GM23338 (cell line): ENCODE measurements at regions not wholly inside any gene's neighbourhood (a gene's known extent, or its start where the extent isn't known, plus 50 kb on each side); places are given as distances from the start of the nearest gene placed in this dataset.

Source experiments
- ATAC-seq: fragments of 200-7000 bp; cut with Tn5 transposase; 3 replicates; pipeline ENCODE4 v1.9.1; 2020
- DNase-seq: peaks from one replicate; pipeline ENCODE4 v3.0.0-alpha.2; 2015; ENCODE audit warnings: low spot score
- H2AFZ ChIP-seq: fragments of 200-600 bp; sonication (generic); 2 replicates; pipeline ENCODE4 v1.8.0; 2016; ENCODE audit warnings: antibody characterized with exemption, mild to moderate bottlenecking, moderate library complexity
- H3F3A ChIP-seq: fragments of 200-600 bp; sonication (generic); replicated peaks from 2 replicates; pipeline ENCODE4 v1.8.0; 2017; ENCODE audit warnings: antibody characterized with exemption, mixed run types, low read depth
- H3K27ac ChIP-seq: fragments of 200-600 bp; sonication (generic); 2 replicates; pipeline ENCODE4 v1.6.1; 2016; ENCODE audit warnings: low read depth
- H3K27me3 ChIP-seq: fragments of 200-600 bp; sonication (generic); 2 replicates; pipeline ENCODE4 v1.8.0; 2016; ENCODE audit warnings: mild to moderate bottlenecking, mixed run types, moderate library complexity; ENCODE audit not compliant: insufficient read depth
- H3K36me3 ChIP-seq: fragments of 200-600 bp; sonication (generic); 2 replicates; pipeline ENCODE4 v1.8.0; 2016; ENCODE audit warnings: mild to moderate bottlenecking; ENCODE audit not compliant: insufficient read depth
- H3K4me1 ChIP-seq: fragments of 200-600 bp; sonication (generic); 2 replicates; pipeline ENCODE4 v1.8.0; 2016; ENCODE audit warnings: mild to moderate bottlenecking, moderate library complexity; ENCODE audit not compliant: insufficient read depth
- H3K4me2 ChIP-seq: fragments of 200-600 bp; sonication (generic); 2 replicates; pipeline ENCODE4 v1.7.1; 2017; ENCODE audit warnings: mixed run types
- H3K4me3 ChIP-seq: fragments of 200-600 bp; sonication (generic); 2 replicates; pipeline ENCODE4 v1.6.1; 2016; ENCODE audit warnings: mixed run types
- H3K79me2 ChIP-seq: fragments of 200-600 bp; sonication (generic); replicated peaks from 2 replicates; pipeline ENCODE4 v1.8.0; 2017; ENCODE audit warnings: mild to moderate bottlenecking; ENCODE audit not compliant: insufficient read depth
- H3K9me2 ChIP-seq: fragments of 200-600 bp; sonication (generic); 2 replicates; pipeline ENCODE4 v1.8.0; 2017; ENCODE audit not compliant: insufficient read depth
- H4K20me1 ChIP-seq: fragments of 200-600 bp; sonication (generic); replicated peaks from 2 replicates; pipeline ENCODE4 v1.8.0; 2017; ENCODE audit warnings: mild to moderate bottlenecking; ENCODE audit not compliant: insufficient read depth
- H3K27ac Mint-ChIP-seq: 2 replicates; pipeline ENCODE4 v1.8.0; 2020; ENCODE audit warnings: inconsistent platforms, mild to moderate bottlenecking, moderate library complexity, mixed read lengths
- H3K27me3 Mint-ChIP-seq: 3 replicates; pipeline ENCODE4 v1.8.0; 2022; ENCODE audit warnings: low read depth, mild to moderate bottlenecking, moderate library complexity, mixed read lengths, inconsistent platforms; ENCODE audit not compliant: insufficient read depth, poor library complexity
- H3K36me3 Mint-ChIP-seq: 3 replicates; pipeline ENCODE4 v1.8.0; 2021; ENCODE audit warnings: low read depth, mild to moderate bottlenecking, inconsistent platforms, moderate library complexity, mixed read lengths
- H3K4me1 Mint-ChIP-seq: 3 replicates; pipeline ENCODE4 v1.8.0; 2020; ENCODE audit warnings: mild to moderate bottlenecking, inconsistent platforms, mixed read lengths
- H3K4me3 Mint-ChIP-seq: 3 replicates; pipeline ENCODE4 v1.8.0; 2021; ENCODE audit warnings: moderate library complexity, mild to moderate bottlenecking, inconsistent platforms, mixed read lengths
- H3K9me3 Mint-ChIP-seq: 3 replicates; pipeline ENCODE4 v1.8.0; 2020; ENCODE audit warnings: moderate library complexity, mild to moderate bottlenecking, inconsistent platforms, mixed read lengths
- CREB1 ChIP-seq: fragments of 250-450 bp; sonication (Bioruptor Pico); IDR thresholded peaks from 2 replicates; pipeline ENCODE4 v1.5.0; 2020; ENCODE audit warnings: low read depth, mild to moderate bottlenecking, moderate library complexity
- ETS1 ChIP-seq: IDR thresholded peaks from 2 replicates; pipeline ENCODE4 v1.6.1; 2016; ENCODE audit warnings: antibody characterized with exemption
- EZH2 ChIP-seq: fragments of 200-600 bp; sonication (generic); IDR thresholded peaks from one replicate; pipeline ENCODE4 v1.8.0; 2017; ENCODE audit warnings: antibody characterized with exemption, mild to moderate bottlenecking, low read depth; ENCODE audit not compliant: unreplicated experiment
- JUNB ChIP-seq: IDR thresholded peaks from one replicate; pipeline ENCODE4 v1.6.1; 2016; ENCODE audit warnings: antibody characterized with exemption; ENCODE audit not compliant: unreplicated experiment
- NANOG ChIP-seq: IDR thresholded peaks from 2 replicates; pipeline ENCODE4 v1.6.1; 2016; ENCODE audit warnings: antibody characterized with exemption, borderline replicate concordance
- POLR2AphosphoS5 ChIP-seq: IDR thresholded peaks from 2 replicates; pipeline ENCODE4 v1.6.1; 2016; ENCODE audit warnings: antibody characterized with exemption, low read depth
- STAT1 ChIP-seq: IDR thresholded peaks from one replicate; pipeline ENCODE4 v1.6.1; 2016; ENCODE audit warnings: antibody characterized with exemption; ENCODE audit not compliant: unreplicated experiment
- ZNF114 ChIP-seq: fragments of 250-450 bp; sonication (Bioruptor Pico); IDR thresholded peaks from 2 replicates; pipeline ENCODE4 v1.5.0; 2020; ENCODE audit warnings: mild to moderate bottlenecking, moderate library complexity
- ZNF331 ChIP-seq: fragments of 250-450 bp; sonication (Bioruptor Pico); IDR thresholded peaks from 2 replicates; pipeline ENCODE4 v1.5.0; 2020; ENCODE audit warnings: low read depth, mild to moderate bottlenecking, moderate library complexity
- TF ChIP-seq, protein P1 (sequence below): fragments of 250-450 bp; sonication (Bioruptor Pico); IDR thresholded peaks from 2 replicates; pipeline ENCODE4 v1.5.0; 2020; ENCODE audit warnings: mild to moderate bottlenecking, moderate library complexity

DNA sequence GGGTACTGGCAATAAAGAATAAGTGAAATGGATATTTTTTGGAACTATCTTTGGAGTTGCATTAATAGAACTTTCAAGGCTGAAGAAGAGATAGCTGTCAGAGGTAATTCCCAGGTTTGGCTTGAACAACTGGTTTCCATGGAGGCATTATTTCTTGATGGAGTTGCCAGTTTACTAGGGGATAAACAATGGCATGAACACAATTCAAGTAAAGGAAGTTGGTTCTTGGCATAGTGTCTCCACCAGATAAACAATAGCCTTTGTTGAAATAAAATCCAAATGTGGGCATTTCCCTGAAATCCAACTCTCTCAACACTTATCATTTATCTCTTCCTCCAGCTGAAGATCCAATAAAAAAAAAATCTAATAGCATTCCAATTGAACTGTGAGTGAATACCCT lies 454.9 kb downstream of the C6orf118 start:
- H3K27ac Mint-ChIP-seq = no peak overlapping the region
- H3K4me3 Mint-ChIP-seq = no peak overlapping the region
- ATAC-seq = no peak

DNA sequence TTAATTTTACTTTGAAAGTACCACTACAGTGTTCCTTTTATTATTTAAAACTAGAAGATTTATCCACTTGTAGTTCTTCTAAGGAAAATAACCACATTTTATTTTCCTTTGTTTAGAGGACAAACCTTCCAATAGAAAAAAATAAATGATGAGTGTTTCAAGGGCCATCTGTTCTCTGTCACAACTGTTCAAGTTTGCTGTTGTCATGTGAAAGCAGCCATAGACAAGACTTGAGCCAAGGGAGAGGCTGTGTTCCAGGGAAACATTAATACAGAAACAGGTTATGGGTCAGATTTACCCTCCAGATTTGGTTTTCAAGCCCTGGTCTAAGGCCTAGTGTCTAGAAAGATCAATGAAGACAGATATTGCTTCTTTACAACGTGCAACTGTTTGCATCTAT lies 463.6 kb downstream of the C6orf118 start:
- H4K20me1 ChIP-seq = no peaks in the 10 kb centered on the region
- Mint-ChIP-seq H3K36me3 (no peaks in the 10 kb centered on the region), H3K27ac (no peak overlapping the region), H3K4me1 (no peaks in the 10 kb centered on the region), H3K27me3 (no peaks in the 10 kb centered on the region), H3K4me3 (no peak overlapping the region), H3K9me3 (no peaks in the 10 kb centered on the region)
- no peaks in the 10 kb centered on the region for H3K27me3 ChIP-seq
- H3K4me1 ChIP-seq = no peaks in the 10 kb centered on the region
- no peaks in the 10 kb centered on the region for H3K9me2 ChIP-seq
- H3K27ac ChIP-seq = no peak overlapping the region
- H3K79me2 ChIP-seq = no peaks in the 10 kb centered on the region
- no peak for ATAC-seq
- no peak overlapping the region for H3K4me3 ChIP-seq
- H3K4me2 ChIP-seq = no peak overlapping the region
- no peaks in the 10 kb centered on the region for H3F3A ChIP-seq
- DNase-seq = no peak
- no peak overlapping the region for H2AFZ ChIP-seq
- TF ChIP-seq EZH2 (no peak), POLR2AphosphoS5 (no peak), JUNB (no peak), NANOG (no peak), ZNF114 (no peak), CREB1 (CRISPR knock-in tag) (no peak), ZNF331 (CRISPR knock-in tag) (no peak), ETS1 (no peak)
- TF ChIP-seq, protein P1, sequence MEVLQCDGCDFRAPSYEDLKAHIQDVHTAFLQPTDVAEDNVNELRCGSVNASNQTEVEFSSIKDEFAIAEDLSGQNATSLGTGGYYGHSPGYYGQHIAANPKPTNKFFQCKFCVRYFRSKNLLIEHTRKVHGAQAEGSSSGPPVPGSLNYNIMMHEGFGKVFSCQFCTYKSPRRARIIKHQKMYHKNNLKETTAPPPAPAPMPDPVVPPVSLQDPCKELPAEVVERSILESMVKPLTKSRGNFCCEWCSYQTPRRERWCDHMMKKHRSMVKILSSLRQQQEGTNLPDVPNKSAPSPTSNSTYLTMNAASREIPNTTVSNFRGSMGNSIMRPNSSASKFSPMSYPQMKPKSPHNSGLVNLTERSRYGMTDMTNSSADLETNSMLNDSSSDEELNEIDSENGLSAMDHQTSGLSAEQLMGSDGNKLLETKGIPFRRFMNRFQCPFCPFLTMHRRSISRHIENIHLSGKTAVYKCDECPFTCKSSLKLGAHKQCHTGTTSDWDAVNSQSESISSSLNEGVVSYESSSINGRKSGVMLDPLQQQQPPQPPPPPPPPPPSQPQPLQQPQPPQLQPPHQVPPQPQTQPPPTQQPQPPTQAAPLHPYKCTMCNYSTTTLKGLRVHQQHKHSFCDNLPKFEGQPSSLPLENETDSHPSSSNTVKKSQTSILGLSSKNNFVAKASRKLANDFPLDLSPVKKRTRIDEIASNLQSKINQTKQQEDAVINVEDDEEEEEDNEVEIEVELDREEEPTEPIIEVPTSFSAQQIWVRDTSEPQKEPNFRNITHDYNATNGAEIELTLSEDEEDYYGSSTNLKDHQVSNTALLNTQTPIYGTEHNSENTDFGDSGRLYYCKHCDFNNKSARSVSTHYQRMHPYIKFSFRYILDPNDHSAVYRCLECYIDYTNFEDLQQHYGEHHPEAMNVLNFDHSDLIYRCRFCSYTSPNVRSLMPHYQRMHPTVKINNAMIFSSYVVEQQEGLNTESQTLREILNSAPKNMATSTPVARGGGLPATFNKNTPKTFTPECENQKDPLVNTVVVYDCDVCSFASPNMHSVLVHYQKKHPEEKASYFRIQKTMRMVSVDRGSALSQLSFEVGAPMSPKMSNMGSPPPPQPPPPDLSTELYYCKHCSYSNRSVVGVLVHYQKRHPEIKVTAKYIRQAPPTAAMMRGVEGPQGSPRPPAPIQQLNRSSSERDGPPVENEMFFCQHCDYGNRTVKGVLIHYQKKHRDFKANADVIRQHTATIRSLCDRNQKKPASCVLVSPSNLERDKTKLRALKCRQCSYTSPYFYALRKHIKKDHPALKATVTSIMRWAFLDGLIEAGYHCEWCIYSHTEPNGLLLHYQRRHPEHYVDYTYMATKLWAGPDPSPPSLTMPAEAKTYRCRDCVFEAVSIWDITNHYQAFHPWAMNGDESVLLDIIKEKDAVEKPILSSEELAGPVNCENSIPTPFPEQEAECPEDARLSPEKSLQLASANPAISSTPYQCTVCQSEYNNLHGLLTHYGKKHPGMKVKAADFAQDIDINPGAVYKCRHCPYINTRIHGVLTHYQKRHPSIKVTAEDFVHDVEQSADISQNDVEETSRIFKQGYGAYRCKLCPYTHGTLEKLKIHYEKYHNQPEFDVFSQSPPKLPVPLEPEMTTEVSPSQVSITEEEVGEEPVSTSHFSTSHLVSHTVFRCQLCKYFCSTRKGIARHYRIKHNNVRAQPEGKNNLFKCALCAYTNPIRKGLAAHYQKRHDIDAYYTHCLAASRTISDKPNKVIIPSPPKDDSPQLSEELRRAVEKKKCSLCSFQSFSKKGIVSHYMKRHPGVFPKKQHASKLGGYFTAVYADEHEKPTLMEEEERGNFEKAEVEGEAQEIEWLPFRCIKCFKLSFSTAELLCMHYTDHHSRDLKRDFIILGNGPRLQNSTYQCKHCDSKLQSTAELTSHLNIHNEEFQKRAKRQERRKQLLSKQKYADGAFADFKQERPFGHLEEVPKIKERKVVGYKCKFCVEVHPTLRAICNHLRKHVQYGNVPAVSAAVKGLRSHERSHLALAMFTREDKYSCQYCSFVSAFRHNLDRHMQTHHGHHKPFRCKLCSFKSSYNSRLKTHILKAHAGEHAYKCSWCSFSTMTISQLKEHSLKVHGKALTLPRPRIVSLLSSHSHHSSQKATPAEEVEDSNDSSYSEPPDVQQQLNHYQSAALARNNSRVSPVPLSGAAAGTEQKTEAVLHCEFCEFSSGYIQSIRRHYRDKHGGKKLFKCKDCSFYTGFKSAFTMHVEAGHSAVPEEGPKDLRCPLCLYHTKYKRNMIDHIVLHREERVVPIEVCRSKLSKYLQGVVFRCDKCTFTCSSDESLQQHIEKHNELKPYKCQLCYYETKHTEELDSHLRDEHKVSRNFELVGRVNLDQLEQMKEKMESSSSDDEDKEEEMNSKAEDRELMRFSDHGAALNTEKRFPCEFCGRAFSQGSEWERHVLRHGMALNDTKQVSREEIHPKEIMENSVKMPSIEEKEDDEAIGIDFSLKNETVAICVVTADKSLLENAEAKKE (CRISPR knock-in tag) = no peak
- H3K36me3 ChIP-seq = no peaks in the 10 kb centered on the region

More for the DNA sequence above, 454.9 kb downstream of the C6orf118 start:
- Histone ChIP-seq H3K4me3 (no peak overlapping the region), H2AFZ (no peak overlapping the region), H3F3A (no peaks in the 10 kb centered on the region), H3K27me3 (no peaks in the 10 kb centered on the region), H3K79me2 (no peaks in the 10 kb centered on the region), H3K27ac (no peak overlapping the region), H4K20me1 (no peaks in the 10 kb centered on the region), H3K4me1 (no peaks in the 10 kb centered on the region), H3K36me3 (no peaks in the 10 kb centered on the region), H3K4me2 (no peak overlapping the region), H3K9me2 (peaks cover 6% of the 10 kb centered on the region; the same call in 1 of the 2 replicates)
- Mint-ChIP-seq H3K36me3 (no peaks in the 10 kb centered on the region), H3K4me1 (no peaks in the 10 kb centered on the region), H3K9me3 (no peaks in the 10 kb centered on the region), H3K27me3 (no peaks in the 10 kb centered on the region)
- TF ChIP-seq CREB1 (CRISPR knock-in tag) (no peak), POLR2AphosphoS5 (no peak), ETS1 (no peak), ZNF114 (no peak), STAT1 (no peak)
- no peak for DNase-seq
